ENCODE measurements at regions not wholly inside any gene's neighbourhood (a gene's known extent, or its start where the extent isn't known, plus 50 kb on each side); places are given as distances from the start of the nearest gene placed in this dataset.

DNA sequence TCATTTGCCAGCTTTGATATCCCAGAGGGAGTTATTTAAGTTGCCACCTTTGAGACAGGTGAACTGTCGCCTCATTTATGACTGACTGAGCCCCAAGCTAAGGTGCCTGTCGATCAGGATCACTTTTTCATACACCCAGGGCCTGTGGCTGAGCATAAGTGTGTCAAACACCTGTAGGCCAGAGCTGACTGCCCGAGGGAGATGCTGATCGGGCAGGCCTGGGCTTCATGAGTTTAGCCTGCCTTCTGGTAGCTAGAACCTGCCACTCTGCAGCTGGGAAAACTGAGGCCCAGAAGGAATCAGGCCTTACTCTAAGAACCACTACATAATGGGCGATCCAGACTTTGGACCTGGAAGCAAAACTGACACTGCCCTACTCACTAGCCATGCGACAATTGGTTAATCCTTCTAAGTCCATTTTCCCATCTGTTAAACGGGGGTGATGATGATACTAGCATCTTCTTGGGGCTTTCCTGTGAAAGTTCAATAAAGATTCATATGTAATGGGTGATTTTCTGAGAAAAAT lies 188.7 kb upstream of the GLI2 start:
- no peak for TF ChIP-seq CTCF (IDR thresholded peaks at IDR 0.05; ENCODE audit: low read length)
- no peak for TF ChIP-seq EZH2 (IDR thresholded peaks at IDR 0.05; ENCODE audit: borderline replicate concordance, low read length)

Data from OCI-LY1 (cell line).